BLaER1 (cell line): ENCODE measurements at regions not wholly inside any gene's neighbourhood (a gene's known extent, or its start where the extent isn't known, plus 50 kb on each side); places are given as distances from the start of the nearest gene placed in this dataset.

Experiments
- H3K27ac ChIP-seq: shearing (Covaris generic); formaldehyde crosslinking; 2 replicates; pipeline ENCODE4 v1.8.1; 2022
- H3K27me3 ChIP-seq: shearing (Covaris generic); formaldehyde crosslinking; 2 replicates; pipeline ENCODE4 v1.8.1; 2022
- H3K36me3 ChIP-seq: shearing (Covaris generic); formaldehyde crosslinking; 2 replicates; pipeline ENCODE4 v1.8.1; 2022
- H3K4me1 ChIP-seq: shearing (Covaris generic); formaldehyde crosslinking; 2 replicates; pipeline ENCODE4 v1.8.1; 2022
- H3K4me2 ChIP-seq: shearing (Covaris generic); formaldehyde crosslinking; 2 replicates; pipeline ENCODE4 v1.8.1; 2022
- H3K4me3 ChIP-seq: shearing (Covaris generic); formaldehyde crosslinking; 2 replicates; pipeline ENCODE4 v1.8.1; 2022
- H3K9ac ChIP-seq: shearing (Covaris generic); formaldehyde crosslinking; 2 replicates; pipeline ENCODE4 v1.8.1; 2022
- H3K9me3 ChIP-seq: shearing (Covaris generic); formaldehyde crosslinking; 2 replicates; pipeline ENCODE4 v1.8.1; 2022
- H4K20me1 ChIP-seq: shearing (Covaris generic); formaldehyde crosslinking; 2 replicates; pipeline ENCODE4 v1.8.1; 2022
- Cebpa-rat ChIP-seq: shearing (Covaris generic); IDR thresholded peaks from 2 replicates; pipeline ENCODE4 v1.8.1; 2022

DNA sequence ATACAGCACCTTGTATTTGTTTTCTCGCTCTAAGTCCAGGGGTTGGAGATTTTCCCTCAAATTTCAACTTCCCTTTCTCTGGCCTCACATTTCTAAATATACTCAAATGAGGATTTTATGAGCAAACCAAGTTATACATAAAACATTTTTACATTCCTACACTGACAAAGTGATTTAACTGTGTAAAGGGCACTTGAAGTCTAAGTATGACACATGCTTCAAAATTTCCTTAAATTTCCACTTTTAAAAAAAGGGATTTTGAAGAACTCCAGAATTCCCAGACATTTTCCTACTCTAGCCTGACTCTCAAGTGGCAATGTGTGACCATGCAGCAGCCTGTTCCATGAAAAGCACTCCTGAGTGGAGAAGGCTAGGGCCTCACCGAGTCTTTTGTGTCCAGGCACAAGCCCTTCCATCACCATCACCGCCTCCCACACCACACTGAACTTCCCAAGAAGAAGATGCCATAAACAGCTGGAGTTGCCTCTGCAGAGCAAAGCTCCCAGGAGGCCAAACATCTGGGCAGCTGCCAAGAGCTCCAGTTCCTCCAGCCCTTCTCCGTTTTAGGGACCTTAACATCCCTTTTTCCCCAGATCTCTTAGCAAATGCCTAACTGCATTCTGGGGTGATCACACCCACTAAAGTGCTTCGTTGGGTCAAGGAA is 68.9 kb downstream of the NCR2 start:
- H4K20me1 ChIP-seq = no peaks in the 10 kb centered on the region
- no peak overlapping the region for H3K4me3 ChIP-seq
- H3K4me1 ChIP-seq = no peaks in the 10 kb centered on the region
- no peak overlapping the region for H3K9ac ChIP-seq
- H3K36me3 ChIP-seq = no peaks in the 10 kb centered on the region
- H3K9me3 ChIP-seq = no peaks in the 10 kb centered on the region
- no peak overlapping the region for H3K4me2 ChIP-seq
- TF ChIP-seq Cebpa-rat = no peak
- H3K27ac ChIP-seq = no peak overlapping the region
- no peaks in the 10 kb centered on the region for H3K27me3 ChIP-seq

DNA sequence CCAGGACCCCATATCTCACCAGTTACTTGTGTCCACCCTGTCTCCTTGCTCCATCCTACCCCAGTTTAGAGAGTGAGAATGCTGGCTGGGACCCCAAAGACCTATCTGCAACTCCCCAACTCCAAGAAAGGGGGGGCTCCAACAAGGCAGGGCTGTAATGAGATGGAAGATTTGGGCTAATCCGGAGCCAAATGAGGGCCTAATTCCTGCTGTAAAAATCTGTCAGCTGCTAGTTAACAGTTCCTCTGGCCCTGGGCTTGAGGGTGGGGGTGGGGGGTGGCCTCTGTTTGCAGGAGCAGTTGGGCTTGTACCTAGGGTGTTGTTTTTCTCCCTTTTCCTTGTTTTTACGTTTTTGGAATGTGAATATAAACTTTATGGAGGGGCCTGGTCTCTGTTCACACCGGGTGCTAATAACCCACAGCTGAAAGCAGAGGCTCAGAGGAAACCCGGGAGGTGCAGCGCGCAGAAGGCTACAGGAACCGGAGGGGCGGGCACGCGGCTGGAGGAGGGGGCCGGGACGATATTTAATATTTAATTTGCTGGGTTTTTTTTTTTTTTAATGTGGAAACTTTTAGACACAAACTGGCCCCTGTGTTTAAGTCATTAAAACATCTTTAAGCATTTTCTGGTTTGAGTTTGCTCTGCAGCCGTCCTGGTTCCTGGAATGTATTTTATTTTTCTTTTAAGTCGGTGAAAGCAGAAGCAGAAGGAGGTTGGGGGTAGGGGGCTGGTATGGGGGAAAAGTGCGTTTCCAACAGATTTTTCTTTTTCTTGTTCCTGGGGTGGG is 70.7 kb downstream of the NCR2 start:
- Histone ChIP-seq H3K36me3 (no peaks in the 10 kb centered on the region), H3K4me3 (no peak overlapping the region), H3K27ac (no peak overlapping the region), H3K4me2 (no peak overlapping the region), H3K9me3 (no peaks in the 10 kb centered on the region), H3K9ac (no peak overlapping the region), H3K4me1 (no peaks in the 10 kb centered on the region), H4K20me1 (no peaks in the 10 kb centered on the region), H3K27me3 (no peaks in the 10 kb centered on the region)
- TF ChIP-seq Cebpa-rat = no peak

DNA sequence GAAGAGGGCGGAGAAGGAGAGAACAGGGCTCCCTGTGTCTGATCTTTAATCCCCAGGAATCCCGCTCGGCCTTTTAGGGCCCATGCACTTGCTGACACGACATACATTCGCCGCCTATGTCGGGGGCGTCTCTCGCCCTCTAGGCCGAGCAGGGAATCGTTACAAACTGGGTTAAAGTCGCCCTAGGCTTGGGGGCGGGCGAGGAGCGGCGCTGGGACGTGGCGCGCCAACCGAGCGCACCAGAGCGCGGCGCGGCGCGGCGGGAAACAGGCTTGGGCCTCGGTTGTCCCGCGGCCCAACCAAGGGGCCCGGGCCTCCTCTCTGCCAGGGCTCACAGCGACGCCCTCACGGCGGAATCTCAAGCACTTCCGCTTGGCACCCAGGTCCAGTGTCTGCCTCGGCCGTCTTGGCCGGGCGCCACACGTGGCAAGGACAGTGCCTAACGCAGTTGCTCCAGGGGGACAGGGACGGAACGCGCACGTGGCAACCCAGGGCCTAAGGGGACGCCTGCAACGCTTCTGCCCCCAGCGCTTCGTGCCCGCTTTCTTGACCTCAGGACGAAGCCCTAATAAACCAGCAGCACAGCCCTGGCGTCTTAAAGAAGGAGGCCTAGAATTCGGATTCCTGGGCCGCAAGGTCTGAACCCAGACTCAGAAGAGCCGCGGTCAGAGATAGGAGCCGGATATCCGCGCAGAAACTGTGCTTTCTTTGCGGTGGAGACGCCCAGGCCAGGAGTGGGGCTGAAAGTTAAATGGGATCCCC is 71.5 kb downstream of the NCR2 start:
- H3K9ac ChIP-seq = no peak overlapping the region
- TF ChIP-seq Cebpa-rat = no peak
- no peaks in the 10 kb centered on the region for H3K36me3 ChIP-seq
- H3K4me1 ChIP-seq = no peaks in the 10 kb centered on the region
- no peaks in the 10 kb centered on the region for H3K27me3 ChIP-seq
- no peak overlapping the region for H3K27ac ChIP-seq
- no peaks in the 10 kb centered on the region for H4K20me1 ChIP-seq
- H3K4me2 ChIP-seq = no peak overlapping the region
- no peak overlapping the region for H3K4me3 ChIP-seq
- H3K9me3 ChIP-seq = no peaks in the 10 kb centered on the region

DNA sequence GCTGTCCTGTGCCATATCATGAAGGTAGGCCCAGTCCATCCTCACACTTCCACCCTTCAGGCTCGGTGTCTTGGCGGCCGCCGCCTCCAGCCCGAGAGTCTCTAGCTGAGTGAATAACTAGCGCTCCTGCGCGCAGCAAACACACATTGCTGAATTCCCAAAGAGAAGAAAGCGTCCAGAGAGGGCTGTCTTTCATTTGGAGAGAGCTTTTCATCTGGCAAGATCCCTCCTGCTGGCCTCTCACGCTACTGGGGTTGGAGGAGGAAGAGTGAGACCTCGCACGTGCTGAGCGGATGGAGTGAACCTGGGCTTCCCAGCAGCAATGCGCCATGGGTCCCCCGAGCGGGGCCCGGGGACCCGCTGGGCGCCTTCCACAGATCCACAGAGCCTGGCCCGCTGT is 73.2 kb downstream of the NCR2 start:
- Histone ChIP-seq H3K4me2 (no peak overlapping the region), H3K4me3 (no peak overlapping the region)

DNA sequence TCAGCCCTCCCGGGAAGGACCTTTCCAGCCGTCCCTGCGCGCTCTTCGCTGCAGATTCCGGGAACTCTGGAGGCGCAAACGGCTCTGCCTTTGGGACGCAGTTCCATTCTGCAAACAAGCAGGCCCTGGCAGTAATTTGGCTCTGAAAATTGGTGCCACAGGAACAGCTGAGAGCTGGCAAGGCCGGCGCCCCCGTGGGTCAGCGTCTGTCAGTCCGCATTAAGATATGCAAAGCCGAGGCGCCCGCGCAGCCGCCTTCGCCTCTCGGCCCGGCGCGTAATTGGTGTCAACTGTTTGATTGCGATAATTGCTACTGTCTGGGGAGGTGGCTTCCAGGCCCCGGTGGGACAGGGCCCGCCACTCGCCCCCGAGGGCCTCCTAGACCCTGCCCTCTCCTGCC is 73.6 kb downstream of the NCR2 start:
- Histone ChIP-seq H3K4me1 (peaks cover 10% of the 10 kb centered on the region), H4K20me1 (no peaks in the 10 kb centered on the region), H3K4me3 (no peak overlapping the region), H3K9me3 (no peaks in the 10 kb centered on the region), H3K9ac (no peak overlapping the region), H3K36me3 (no peaks in the 10 kb centered on the region), H3K27ac (no peak overlapping the region), H3K4me2 (no peak overlapping the region), H3K27me3 (no peaks in the 10 kb centered on the region)
- TF ChIP-seq Cebpa-rat = no peak

More for the DNA sequence above, 73.2 kb downstream of the NCR2 start:
- Histone ChIP-seq H3K36me3 (no peaks in the 10 kb centered on the region), H3K27ac (no peak overlapping the region), H3K27me3 (no peaks in the 10 kb centered on the region), H4K20me1 (no peaks in the 10 kb centered on the region), H3K9ac (no peak overlapping the region), H3K4me1 (peaks cover 10% of the 10 kb centered on the region), H3K9me3 (no peaks in the 10 kb centered on the region)
- TF ChIP-seq Cebpa-rat = no peak

DNA sequence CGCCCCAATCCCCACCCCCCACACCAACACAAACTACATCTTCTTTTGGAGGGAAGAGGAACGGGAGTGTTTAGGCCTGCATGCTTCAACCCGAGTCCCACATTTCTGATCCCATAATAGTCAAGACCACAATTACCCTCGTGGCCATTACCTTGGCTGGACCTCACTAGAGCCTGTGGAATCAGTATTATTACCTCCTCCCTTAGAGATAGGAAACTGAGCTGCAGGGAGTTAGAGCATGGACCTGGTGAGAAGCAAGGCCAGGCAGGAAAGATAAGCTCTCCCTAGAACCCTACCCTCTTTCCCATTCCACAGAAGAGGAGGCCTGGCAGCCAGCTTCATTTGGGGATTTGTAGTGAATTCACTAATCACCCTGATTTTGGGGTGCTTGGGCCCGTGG is 74.1 kb downstream of the NCR2 start:
- no peak for TF ChIP-seq Cebpa-rat
- no peaks in the 10 kb centered on the region for H3K36me3 ChIP-seq
- peaks cover 10% of the 10 kb centered on the region for H3K4me1 ChIP-seq
- H3K4me3 ChIP-seq = no peak overlapping the region
- H3K9me3 ChIP-seq = no peaks in the 10 kb centered on the region
- no peak overlapping the region for H3K27ac ChIP-seq
- H3K9ac ChIP-seq = no peak overlapping the region
- H4K20me1 ChIP-seq = no peaks in the 10 kb centered on the region
- H3K4me2 ChIP-seq = no peak overlapping the region
- H3K27me3 ChIP-seq = no peaks in the 10 kb centered on the region

DNA sequence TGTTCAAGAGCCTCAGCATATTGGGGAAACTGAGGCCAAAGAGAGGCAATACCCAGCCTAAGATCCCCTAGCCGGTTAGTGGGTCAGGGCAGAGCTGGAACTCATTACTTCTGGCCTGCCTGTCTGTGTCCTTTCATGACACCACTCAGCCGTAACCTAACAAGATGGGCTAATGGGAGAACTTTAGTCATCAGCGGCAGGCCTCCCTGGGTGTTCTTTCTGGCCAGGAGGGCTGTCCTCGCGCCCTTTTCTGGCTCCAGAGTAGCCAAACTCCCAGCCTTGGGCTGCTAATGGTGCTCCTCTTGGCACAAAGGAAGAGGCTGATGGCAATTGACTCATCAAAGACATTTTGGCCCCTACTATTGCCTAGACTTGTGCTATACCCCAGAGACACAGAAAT is 76.6 kb downstream of the NCR2 start:
- TF ChIP-seq Cebpa-rat = no peak
- no peak overlapping the region for H3K27ac ChIP-seq
- no peaks in the 10 kb centered on the region for H3K27me3 ChIP-seq
- no peaks in the 10 kb centered on the region for H3K36me3 ChIP-seq
- no peak overlapping the region for H3K9ac ChIP-seq
- H3K4me2 ChIP-seq = no peak overlapping the region
- H4K20me1 ChIP-seq = no peaks in the 10 kb centered on the region
- peaks cover 26% of the 10 kb centered on the region for H3K4me1 ChIP-seq
- no peaks in the 10 kb centered on the region for H3K9me3 ChIP-seq
- no peak overlapping the region for H3K4me3 ChIP-seq

DNA sequence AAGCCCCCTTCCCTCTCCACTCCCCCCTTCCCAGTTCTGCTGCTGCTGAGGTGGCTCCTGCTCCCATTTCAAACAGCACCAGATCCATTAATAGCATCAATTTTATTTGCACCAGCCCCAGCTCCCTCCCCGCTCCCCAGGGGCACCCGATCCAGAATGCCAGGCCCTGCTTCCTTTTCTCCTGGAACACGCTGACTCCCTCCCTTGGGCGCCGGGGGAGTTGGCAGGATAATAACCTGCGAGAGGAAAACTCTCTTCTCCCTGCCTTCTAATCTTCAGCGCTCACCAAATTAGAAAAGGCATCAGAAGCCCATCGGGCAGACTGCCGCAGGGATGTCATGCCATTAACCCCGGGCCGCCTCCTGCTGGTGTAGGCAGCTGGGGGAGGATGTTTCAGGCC is 77.8 kb downstream of the NCR2 start:
- no peak for TF ChIP-seq Cebpa-rat
- Histone ChIP-seq H4K20me1 (no peaks in the 10 kb centered on the region), H3K9me3 (no peaks in the 10 kb centered on the region), H3K4me3 (no peak overlapping the region), H3K27ac (no peak overlapping the region), H3K4me1 (peaks cover 34% of the 10 kb centered on the region), H3K9ac (no peak overlapping the region), H3K27me3 (no peaks in the 10 kb centered on the region), H3K36me3 (no peaks in the 10 kb centered on the region), H3K4me2 (no peak overlapping the region)

DNA sequence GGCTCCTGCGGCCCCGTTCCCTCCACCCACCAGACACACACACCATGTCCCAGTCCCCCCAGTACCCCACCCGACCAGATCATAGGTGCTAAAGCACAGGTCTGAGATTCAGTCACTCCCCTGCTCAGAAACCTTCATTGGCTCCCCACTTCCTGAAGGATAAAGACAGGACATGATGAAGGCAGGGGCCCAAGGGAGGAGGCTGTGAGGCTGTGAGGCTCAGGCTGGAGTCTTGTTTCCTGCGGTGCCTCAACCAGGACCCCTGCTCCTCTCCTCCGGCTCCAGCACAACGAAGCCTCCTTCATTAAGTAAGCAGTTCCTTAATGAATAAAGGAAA is 81.1 kb downstream of the NCR2 start:
- Histone ChIP-seq H3K27ac (no peak overlapping the region), H3K27me3 (no peaks in the 10 kb centered on the region), H3K9ac (no peak overlapping the region), H4K20me1 (no peaks in the 10 kb centered on the region), H3K4me2 (peak overlapping the region; percentile 44), H3K4me1 (peaks cover 34% of the 10 kb centered on the region), H3K9me3 (peaks cover 11% of the 10 kb centered on the region), H3K36me3 (no peaks in the 10 kb centered on the region), H3K4me3 (no peak overlapping the region)
- no peak for TF ChIP-seq Cebpa-rat

DNA sequence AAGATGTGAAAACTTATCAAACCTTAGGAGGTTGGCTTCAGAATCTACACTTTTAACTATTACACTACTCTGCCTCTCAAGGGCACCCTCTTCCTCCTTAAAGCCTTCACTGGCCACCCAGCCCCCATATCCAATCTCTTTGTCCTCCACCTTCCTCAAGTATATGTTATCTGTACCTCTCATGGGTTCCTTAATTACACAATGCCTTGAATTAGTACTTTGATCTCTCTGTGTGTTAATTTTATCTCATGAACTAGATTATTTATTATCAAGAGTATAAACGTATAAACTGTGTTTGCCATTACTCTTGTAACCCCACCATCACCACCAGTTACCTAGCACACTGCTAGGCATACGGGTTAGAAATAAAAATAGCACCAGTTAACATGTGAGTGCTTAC is 83.3 kb downstream of the NCR2 start:
- no peaks in the 10 kb centered on the region for H3K36me3 ChIP-seq
- H3K9ac ChIP-seq = no peak overlapping the region
- no peaks in the 10 kb centered on the region for H3K27me3 ChIP-seq
- no peak overlapping the region for H3K4me2 ChIP-seq
- no peak for TF ChIP-seq Cebpa-rat
- peaks cover 30% of the 10 kb centered on the region for H3K4me1 ChIP-seq
- H3K4me3 ChIP-seq = no peak overlapping the region
- no peaks in the 10 kb centered on the region for H4K20me1 ChIP-seq
- peaks cover 11% of the 10 kb centered on the region for H3K9me3 ChIP-seq
- H3K27ac ChIP-seq = no peak overlapping the region
